NCI-H187 (cell line): ENCODE measurements at regions not wholly inside any gene's neighbourhood (a gene's known extent, or its start where the extent isn't known, plus 50 kb on each side); places are given as distances from the start of the nearest gene placed in this dataset.
A peak's percentile ranks its signal among the peaks of the same experiment; 100 is the strongest.
"Not testable (repeated sequence)": the region's sequence is repeated elsewhere in the genome, so short reads cannot be mapped to it uniquely, and the experiment has no call there.

ENCODE experiments used
- DNase-seq, 2 experiments: peaks; one replicate each; lab custom pipeline; 2025; lab: John Stamatoyannopoulos, UW

DNA sequence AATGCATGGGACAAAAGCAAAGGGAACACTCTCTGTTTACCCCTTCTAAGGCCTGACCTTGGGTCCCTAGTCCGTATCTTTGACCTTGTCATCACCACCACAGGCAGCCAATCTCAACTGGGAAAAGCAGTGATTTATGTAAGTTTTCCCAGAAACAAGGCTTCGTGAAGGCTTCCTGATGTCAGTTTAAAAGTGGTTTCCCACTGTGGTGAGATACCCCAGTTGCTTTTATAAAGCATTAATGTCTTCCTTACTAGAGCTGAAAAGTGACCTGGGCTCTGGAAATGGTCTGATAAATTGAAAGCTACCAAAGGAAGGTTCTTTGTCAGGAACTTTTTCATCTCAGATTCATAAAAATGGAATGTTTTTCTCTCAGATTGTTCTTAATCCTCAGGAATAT is 536.4 kb upstream of the PTBP2 start:
- DNase-seq: no peak

DNA sequence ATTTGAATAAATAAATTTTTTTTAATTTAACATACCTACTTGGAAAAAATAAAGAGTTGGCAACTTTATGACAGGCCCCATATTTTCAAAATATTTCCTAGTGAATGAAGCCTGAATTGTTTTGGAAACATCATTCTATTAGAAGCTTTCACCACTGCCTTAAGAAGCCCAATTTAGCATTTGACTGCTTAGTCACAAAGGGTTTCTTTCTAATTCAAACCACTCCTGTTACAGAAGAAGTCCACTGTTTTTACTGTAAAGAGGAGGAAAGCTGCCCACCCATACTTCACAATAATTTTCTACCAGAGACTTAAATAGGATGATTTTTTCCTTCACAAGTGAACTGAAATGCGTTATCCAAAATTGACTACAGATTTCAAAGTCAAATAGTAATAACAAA is 534.6 kb upstream of the PTBP2 start:
- DNase-seq: no peak

DNA sequence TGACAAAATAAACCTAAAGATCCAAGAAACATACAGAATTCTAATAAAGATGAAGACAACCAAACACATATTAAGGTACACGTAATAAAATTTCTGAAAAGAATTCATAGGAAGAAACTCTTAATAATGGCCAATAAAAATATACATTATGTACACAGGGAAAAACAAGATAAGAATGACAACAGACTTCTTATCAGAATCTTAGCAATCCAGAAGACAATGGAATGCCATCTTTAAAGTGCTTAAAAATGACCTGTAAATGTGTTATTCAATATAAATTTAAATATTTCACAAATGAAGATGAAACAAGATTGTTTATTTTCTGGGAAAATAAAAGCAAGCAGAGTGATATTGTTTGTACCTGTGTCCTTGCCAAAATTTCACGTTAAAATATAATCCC is 530.4 kb upstream of the PTBP2 start:
- no peak for DNase-seq

GRCh38 chr1:96206451-96206850 is 515.1 kb upstream of the PTBP2 start:
- no peak for DNase-seq

DNA sequence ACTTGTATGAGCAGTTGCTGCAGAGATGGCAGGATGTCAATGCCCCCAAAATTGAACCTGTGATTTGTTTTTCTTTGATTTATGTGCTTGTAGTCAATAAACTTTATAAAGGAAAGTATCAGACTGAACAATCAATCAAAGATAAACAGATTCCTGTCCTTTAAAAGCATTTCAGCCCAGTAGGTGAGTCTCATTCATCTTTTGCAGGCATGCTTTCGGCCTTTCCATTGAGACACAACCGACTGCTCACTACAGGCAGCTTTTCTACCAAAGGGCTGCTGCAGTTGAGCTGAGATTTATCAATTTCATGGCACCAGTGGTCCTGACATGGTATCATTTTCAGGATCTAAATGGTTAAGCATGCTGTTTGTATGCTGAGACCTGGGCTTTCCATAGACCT is 513.6 kb upstream of the PTBP2 start:
- no peak for DNase-seq

- no peak for DNase-seq
Observed at GRCh38 chr1:96208428-96208827, 513.2 kb upstream of the PTBP2 start.

DNA sequence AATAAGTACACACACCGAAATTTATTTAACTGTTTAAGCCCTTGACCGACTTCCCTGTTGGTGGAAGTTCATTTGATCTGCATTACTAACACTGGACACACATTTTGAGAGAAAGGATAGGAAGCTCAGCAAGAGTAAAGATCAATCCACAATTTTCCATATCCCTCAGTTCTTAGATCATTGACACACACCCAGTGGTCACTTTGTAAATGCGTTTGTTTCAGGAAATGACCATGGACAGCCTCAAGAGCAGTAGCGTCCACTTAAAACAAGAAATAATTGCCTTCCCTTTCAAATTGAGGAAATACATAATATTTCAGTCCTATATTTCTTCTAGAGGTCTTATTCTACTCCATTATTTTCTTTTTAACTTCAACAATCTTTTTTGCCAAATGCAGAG is 511.5 kb upstream of the PTBP2 start:
- DNase-seq: no peak

- no peak for DNase-seq
Observed at GRCh38 chr1:96211202-96211601, 510.4 kb upstream of the PTBP2 start.

GRCh38 chr1:96214982-96215381 is 506.6 kb upstream of the PTBP2 start:
- DNase-seq: no peak

DNA sequence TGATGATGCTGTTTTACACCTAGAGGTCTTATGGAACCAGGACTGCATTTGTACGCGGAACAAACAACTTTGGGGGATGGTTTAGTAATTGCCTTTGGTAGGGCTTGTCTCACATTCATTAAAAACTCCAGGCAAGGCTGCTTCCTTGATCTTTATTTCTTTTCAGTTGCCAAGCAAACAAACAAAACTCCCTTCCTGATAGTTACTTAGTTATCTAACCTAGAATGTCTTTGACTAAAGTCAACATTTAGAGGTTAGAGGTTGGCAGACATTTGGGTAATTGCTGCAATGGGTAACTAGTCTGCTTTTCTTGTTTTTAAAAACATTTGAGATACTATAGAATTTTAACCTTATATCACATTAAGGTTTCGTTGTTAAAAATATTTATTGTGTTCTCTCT is 500.9 kb upstream of the PTBP2 start:
- no peak for DNase-seq

- DNase-seq: no peak
Observed at GRCh38 chr1:96222701-96223100, 498.9 kb upstream of the PTBP2 start.

GRCh38 chr1:96224229-96224628 is 497.4 kb upstream of the PTBP2 start:
- not testable (repeated sequence) for DNase-seq

GRCh38 chr1:96233422-96233821 is 488.2 kb upstream of the PTBP2 start:
- no peak for DNase-seq

- no peak for DNase-seq
Observed at GRCh38 chr1:96234299-96234698, 487.3 kb upstream of the PTBP2 start.

DNA sequence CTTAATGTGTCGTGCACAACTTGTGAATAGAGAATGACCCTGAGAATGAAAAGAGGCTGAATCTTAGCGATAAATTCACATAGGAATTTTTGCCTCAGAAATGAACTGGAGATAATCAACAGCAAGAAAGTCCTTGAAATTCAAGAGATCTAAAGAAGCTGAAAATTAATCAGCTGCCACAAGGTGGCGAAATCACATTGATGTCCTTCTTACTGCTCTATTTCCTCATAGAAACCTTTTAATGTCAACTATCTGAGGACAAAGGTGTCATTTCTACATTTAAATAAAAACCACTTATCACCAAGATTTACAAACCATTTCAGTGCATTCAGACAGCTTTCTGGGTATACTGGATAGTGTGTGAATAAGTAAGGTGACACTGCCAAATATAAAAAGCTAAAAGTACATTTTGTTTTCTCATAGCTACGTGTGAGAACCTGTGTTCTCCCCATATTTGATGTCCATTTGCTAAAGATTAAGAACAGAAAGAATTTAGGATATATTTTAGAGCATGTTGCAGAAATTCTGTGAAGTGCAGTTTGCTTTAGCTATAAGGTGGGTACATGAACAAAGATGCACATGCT is 485.3 kb upstream of the PTBP2 start:
- DNase-seq: peak in 1 of 2 experiments; percentile 36

- no peak for DNase-seq
Observed at GRCh38 chr1:96238426-96238825, 483.2 kb upstream of the PTBP2 start.

- no peak for DNase-seq
Observed at GRCh38 chr1:96240438-96240837, 481.1 kb upstream of the PTBP2 start.

DNA sequence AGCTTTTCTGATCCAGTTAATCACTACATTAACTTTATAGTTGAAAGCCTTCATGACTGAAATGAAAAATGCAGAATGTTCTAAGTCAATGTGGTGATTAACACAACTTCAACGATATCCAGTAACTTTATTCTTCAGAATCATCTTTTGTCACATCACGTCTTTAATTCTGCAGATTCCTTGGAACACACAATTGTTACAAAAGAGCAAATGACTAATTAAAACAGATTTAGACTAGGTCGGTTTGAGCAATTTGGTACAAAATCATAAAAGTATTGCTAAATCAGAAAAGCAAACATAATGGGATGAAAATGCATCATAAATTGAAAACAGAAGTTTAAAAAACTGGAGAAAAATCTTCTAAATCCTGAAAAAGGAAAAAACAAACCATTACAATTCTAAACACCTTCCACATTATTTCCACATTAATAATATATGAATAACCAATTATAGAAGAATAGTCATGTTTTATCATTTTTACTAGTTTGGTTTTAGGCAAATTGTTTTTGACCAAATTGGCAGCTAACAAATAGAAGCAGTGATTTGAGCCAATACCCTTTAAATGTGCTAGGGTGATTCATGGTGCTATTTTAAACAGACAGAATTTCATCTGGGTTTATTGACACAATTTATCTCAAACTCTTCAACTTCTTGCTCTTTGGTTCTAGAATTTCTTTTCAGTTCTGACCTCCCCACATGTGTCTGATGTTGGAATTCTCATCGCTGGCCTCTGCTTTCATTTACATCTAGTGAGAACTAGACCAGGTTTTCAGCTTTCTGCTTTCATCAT is 468.1 kb upstream of the PTBP2 start:
- DNase-seq: no peak

GRCh38 chr1:96256130-96256790 is 465.3 kb upstream of the PTBP2 start:
- no peak for DNase-seq

DNA sequence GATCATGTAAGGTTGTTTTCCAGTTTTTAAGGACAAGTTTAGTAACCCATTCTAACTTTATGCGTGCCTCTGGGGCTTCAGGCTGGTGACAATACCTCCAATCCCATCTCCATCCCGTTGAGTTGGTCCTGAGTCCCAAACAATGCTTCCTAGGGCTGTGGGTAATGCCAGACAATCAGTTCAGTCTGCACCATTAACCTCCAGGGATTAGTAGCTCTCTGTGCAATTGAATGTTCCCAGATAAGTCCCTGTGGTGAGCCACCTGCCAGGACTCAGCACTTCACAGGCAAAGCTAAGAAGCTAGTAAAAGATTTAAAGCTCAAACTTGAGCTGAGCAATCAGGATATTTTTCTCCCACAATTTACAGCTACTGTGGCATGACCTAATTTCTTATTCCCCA is 462.2 kb upstream of the PTBP2 start:
- no peak for DNase-seq

- no peak for DNase-seq
Observed at GRCh38 chr1:96281491-96281890, 440.1 kb upstream of the PTBP2 start.

DNA sequence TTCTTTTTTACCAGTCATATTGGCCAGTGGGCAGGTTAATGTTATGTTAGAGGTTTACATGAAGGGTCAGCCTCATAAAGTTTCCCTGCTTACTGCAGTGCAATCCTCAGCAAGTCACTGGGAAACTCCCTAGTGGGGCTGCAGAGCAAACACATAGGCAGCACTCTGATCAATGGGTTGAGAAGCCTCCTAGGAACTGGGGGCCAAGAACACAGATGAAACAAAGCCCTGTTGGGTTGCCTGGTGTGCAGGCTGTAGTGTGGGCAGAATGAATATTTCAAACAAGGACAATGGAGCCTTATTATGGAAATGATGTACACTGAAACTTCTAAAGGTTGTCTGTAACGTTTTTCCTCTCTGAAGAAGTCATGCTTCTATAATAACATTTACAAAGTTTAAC is 431.6 kb upstream of the PTBP2 start:
- DNase-seq: no peak

GRCh38 chr1:96290801-96291200 is 430.8 kb upstream of the PTBP2 start:
- no peak for DNase-seq
